Islet of Langerhans (tissue), 1 donor: ENCODE measurements at regions not wholly inside any gene's neighbourhood (a gene's known extent, or its start where the extent isn't known, plus 50 kb on each side); places are given as distances from the start of the nearest gene placed in this dataset.
"Not testable (repeated sequence)": the region's sequence is repeated elsewhere in the genome, so short reads cannot be mapped to it uniquely, and the experiment has no call there.

Source experiments
- FAIRE-seq: peaks from one replicate; lab custom pipeline; 2011; peaks lifted over from hg19 to GRCh38; lab: Jason Lieb, UNC

DNA sequence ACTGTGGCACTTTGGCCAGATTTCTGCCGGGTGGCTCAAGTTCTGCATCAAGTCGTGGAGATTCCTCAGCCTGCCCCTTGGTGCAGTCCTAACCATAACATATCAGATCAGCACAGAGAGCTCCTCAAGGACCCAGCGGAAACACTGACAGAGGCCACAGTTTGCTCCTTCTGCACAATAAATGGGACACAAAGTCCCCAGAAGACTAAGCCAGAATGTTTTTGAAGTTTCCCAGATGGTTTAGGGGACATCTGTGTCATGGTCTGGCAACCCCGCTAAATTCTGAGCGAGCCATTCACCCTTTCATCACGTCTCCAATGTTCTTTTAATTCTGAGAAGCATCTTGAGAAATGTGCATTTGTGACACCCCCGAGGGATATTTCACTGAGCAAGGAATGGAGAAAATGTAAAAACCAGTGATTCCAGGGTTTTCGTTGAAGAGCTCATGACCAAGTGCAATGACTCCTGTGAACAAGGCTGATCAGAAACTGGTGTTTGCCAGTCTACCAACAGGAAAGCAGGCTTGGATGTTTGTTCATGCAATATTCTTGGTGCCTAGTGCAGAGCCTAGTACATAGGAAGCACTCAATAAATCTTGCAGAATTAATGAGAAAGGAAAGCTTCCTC is 64.8 kb upstream of the LMCD1 start:
- no peak for FAIRE-seq

DNA sequence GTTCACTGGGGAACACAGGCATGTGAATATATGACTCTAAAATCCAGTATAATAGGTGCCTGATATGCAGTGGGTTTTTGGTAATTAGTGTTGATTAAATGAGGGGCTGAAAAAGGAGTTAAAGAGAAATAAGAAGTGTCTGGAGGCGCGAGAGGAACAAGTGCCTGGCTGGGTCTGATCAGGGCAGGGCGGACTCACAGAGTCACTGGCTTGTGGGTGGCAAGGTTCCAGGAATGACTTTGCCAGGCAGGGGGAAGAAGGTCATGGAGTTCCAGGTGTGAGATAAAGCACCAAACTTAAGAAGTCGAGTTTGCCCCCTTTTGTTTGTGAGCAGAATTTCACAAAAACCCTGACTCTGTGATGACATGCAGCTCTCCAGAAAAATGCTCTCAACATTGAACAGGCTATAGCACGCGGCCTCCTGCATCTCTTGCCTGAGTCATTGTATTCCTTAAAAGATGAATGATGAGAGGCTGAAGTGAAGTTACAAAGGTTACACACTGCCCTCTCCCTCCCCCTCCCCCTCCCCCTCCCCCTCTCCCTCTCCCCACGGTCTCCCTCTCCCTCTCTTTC is 63.0 kb upstream of the LMCD1 start:
- FAIRE-seq, result no peak

DNA sequence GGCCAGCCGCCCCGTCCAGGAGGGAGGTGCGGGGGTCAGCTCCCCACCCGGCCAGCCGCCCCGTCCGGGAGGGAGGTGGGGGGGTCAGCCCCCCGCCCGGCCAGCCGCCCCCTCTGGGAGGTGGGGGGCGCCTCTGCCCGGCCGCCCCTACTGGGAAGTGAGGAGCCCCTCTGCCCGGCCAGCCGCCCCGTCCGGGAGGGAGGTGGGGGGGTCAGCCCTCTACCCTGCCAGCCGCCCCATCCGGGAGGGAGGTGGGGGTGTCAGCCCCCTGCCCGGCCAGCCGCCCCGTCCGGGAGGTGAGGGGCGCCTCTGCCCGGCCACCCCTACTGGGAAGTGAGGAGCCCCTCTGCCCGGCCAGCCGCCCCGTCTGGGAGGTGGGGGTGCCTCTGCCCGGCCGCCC is 61.5 kb upstream of the LMCD1 start:
- not testable (repeated sequence) for FAIRE-seq

DNA sequence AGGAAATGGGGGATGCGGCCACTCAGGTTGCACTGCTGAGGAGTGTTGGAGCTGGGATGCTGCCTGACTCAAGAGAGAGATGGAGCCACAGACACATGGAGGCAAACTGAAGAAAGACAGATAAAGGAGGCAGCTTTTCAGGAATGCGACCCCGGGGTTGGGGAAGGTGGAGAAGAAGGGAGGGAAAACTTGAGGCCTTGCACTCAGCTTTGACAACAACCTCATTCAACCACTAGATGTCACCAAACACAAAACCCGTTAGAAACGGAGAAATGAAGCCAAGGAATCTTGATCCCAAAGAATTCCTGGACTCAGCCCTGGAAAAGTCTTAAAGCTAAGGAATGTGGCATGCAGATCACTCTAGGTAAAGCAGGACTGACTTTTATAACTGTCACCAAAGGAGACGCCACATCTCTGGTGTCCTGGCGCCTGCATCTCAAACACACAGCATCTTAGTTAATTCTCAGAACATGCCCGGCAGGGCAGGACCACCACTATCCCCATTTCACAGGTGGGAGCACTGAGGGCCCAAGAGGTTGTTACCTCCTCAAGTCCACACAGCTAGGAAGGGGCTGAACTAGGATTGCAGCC is 59.6 kb upstream of the LMCD1 start:
- FAIRE-seq, result peak; percentile 91

DNA sequence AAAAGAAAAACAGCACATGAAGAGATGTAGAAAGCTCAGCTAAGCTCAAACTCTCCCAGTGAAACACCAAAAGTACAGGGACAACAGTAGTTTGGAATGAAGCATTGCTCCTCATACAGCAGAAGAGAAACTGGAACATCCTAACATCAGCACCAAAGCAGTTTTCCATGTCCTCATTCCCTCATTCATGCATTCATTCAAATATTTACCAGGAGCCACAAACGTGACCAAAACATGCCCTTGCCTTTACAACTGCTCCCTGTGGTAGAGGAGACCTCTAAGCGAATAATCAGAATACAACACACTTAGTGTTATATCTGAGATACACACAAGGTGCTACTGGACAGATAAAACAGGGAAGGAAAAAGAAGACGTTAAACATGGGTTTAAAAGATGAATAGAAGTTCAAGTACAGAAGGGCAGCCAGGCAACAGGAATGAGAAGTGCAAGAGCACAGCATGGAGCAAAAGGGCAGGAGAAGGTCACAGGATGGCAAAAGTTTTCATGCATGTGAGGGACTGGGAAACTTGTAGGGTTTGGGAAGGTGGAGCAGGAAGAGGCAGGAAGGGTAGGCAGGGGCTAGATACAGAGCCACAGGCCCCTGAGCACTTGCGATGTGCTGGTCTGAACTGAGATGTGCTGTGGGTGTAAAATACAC is 58.5 kb upstream of the LMCD1 start:
- FAIRE-seq, result no peak

DNA sequence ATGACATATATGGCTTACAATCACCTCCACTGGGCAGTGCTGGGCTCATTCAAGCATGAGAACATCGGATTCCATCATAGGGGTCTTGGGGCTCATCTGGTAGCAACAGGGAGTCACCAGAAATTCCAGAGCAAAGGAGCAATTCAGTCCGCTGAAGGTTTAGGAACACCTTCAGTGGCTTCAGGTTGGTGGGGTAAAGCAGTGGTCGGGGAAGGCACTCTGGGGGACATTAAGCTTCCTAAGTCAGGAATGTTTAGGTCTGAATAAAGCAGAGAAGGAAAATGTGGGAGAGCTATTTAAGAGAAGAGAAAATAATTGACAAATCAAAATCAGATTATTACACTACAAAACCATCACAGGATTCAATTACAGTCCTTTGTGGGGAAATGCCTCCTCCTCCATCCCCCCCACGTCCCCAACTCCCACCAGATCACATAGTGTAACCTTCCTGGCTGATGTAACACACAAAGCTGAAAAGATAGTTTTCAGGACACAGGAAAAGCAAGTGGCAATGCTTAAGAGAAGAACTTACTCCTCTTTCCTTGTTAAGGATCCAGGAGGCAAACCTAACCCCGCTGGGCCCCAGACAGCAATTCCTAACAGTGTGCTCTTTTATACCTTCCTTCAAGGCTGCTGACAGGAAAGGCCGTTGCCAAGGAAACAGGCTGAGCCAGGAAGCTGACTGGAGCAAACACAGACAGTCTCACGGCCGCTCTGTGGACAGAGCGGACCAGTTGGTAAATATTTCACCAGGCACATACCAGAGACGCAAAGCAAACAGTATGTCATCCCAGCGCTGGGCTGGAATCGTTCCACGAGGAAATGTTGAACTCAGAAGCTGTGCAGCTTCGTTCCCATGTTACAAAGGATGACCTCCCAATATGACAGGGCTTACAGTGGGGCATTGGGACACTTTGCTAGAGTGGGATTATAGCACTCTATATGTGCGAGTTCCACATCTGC is 57.5 kb upstream of the LMCD1 start:
- FAIRE-seq, result peak; percentile 99

DNA sequence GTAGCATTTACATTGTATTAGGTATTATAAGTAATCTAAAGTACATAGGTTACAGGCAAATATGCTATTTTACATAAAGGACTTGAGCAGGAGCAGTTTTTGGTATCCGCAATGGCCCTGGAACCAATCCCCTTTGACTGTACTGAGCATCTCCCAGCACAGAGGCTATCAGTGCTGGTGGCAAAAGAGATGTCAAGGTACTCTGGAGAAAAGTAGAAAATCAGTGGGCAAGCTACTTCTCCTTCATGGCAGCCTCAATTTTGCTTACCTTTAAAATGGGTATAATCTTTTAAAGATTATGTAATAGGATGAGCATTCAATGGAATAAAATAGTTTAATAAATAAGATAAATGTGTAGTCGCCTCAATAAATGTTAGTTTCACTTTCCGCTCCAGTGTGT is 56.7 kb upstream of the LMCD1 start:
- FAIRE-seq, result no peak

DNA sequence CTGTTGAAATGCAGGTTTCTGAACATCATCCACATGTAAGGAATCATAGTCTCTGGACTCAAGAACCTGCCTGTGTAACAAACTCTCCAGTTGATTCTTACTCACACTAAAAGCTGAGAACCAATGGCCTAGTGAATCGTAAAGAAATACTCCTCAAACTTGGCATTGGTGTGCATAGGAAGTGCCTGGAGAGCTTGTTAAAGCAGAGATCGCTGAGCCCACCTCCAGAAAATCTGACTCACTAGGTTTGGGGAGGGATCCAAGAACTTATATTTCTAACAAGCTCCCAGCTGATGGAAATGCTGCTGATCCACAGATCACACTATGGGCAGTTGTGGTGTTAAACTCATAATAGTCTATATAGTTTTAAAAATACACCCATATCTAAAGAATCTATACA is 55.8 kb upstream of the LMCD1 start:
- no peak for FAIRE-seq

DNA sequence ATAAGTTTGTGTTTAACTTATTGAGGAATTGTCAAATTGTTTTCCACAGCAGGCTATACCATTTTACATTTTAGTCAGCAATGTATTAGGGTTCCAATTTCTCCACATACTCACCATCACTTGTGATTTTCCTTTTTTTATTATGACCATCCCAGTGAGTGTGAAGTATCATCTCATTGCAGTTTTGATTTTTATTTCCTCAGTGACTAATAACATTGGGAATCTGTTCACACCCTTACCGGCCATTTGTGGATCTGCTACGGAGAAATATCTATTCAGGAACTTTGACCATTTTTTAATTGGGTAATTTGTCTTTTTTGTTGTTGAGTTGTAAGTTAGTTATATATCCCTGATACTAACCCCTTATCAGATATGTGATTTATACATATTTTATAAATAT is 54.8 kb upstream of the LMCD1 start:
- FAIRE-seq, result no peak

DNA sequence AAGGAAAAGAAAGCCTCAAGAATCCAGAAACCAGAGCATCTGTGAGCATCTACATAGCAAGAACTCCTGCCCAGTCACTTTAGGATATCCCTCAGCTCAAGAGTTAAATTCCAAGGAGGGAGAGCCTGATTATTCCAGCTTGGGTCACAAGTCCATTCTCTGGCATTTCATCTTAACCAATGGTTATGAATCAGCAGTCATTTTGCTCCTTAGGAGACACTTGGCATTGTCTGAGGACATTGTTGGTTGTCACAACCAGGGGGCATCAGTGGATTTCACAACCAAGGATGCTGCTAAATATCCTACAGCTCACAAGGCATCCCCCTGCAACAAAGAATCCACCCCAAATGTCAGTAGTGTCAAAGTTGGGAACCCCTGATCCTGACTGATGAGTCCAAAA is 51.0 kb upstream of the LMCD1 start:
- no peak for FAIRE-seq

DNA sequence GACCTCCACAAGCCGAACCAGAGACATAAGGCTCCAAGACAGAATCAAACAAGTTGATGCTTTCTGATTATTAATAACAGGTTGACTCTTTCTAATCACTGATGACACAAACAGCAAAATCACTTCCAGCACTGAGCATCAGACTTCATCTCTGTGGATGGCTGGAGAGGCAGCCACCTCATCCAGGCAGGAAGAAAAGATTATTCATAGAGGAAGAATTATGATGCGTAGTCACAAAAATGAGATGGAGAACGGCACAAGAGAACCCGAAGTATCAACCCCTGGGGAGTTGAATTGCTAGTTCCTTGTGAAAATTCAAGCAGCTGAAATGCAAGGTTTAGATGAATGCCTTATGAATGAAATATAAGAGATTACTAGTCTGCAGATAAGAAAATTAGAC is 49.9 kb upstream of the LMCD1 start:
- no peak for FAIRE-seq
